Chondrocyte (in vitro differentiated cells): ENCODE measurements at regions not wholly inside any gene's neighbourhood (a gene's known extent, or its start where the extent isn't known, plus 50 kb on each side); places are given as distances from the start of the nearest gene placed in this dataset.
A peak's percentile ranks its signal among the peaks of the same experiment; 100 is the strongest.

Source experiments
- DNase-seq: peaks from one replicate; pipeline ENCODE4 v3.0.0; 2021; ENCODE audit warnings: mixed read lengths, low spot score
- H3K27ac Mint-ChIP-seq: one replicate; pipeline ENCODE4 v1.8.0; 2021; ENCODE audit warnings: mild to moderate bottlenecking, moderate library complexity, mixed read lengths; ENCODE audit not compliant: unreplicated experiment
- H3K27me3 Mint-ChIP-seq: 2 replicates; pipeline ENCODE4 v1.8.0; 2021; ENCODE audit warnings: low read depth, mixed read lengths
- H3K36me3 Mint-ChIP-seq: 2 replicates; pipeline ENCODE4 v1.8.0; 2021; ENCODE audit warnings: low read depth, mixed read lengths
- H3K4me1 Mint-ChIP-seq: 2 replicates; pipeline ENCODE4 v1.8.0; 2021; ENCODE audit warnings: low read depth, mild to moderate bottlenecking, mixed read lengths
- H3K4me3 Mint-ChIP-seq: one replicate; pipeline ENCODE4 v1.8.0; 2021; ENCODE audit warnings: mild to moderate bottlenecking, moderate library complexity, mixed read lengths; ENCODE audit not compliant: unreplicated experiment
- H3K9me3 Mint-ChIP-seq: 2 replicates; pipeline ENCODE4 v1.8.0; 2021; ENCODE audit warnings: low read depth, mixed read lengths
- CTCF ChIP-seq: fragments of 200-600 bp; sonication (generic); IDR thresholded peaks from 2 replicates; pipeline ENCODE4 v1.5.0; 2021; ENCODE audit warnings: antibody characterized with exemption, mild to moderate bottlenecking, moderate library complexity

GRCh38 chr10:131022981-131023380 lies 288.5 kb downstream of the TCERG1L start:
- Mint-ChIP-seq H3K27ac (no peak overlapping the region), H3K27me3 (no peaks in the 10 kb centered on the region), H3K36me3 (no peaks in the 10 kb centered on the region), H3K4me3 (no peak overlapping the region), H3K9me3 (peaks cover 18% of the 10 kb centered on the region), H3K4me1 (no peaks in the 10 kb centered on the region)
- peak; percentile 28 for DNase-seq
- TF ChIP-seq CTCF, result no peak

GRCh38 chr10:131024259-131025131 lies 287.0 kb downstream of the TCERG1L start:
- no peaks in the 10 kb centered on the region for H3K36me3 Mint-ChIP-seq
- H3K27ac Mint-ChIP-seq, result no peak overlapping the region
- TF ChIP-seq CTCF, result no peak
- H3K27me3 Mint-ChIP-seq, result no peaks in the 10 kb centered on the region
- DNase-seq, result peak; percentile 42
- H3K9me3 Mint-ChIP-seq, result peaks cover 15% of the 10 kb centered on the region
- H3K4me3 Mint-ChIP-seq, result no peak overlapping the region
- H3K4me1 Mint-ChIP-seq, result no peaks in the 10 kb centered on the region

GRCh38 chr10:131025333-131025732 lies 286.2 kb downstream of the TCERG1L start:
- Mint-ChIP-seq H3K4me3 (no peak overlapping the region), H3K36me3 (no peaks in the 10 kb centered on the region), H3K9me3 (peaks cover 17% of the 10 kb centered on the region), H3K4me1 (no peaks in the 10 kb centered on the region), H3K27ac (no peak overlapping the region), H3K27me3 (no peaks in the 10 kb centered on the region)
- no peak for TF ChIP-seq CTCF
- peak; percentile 53 for DNase-seq

- no peaks in the 10 kb centered on the region for H3K4me1 Mint-ChIP-seq
- DNase-seq, result peak; percentile 49
- H3K36me3 Mint-ChIP-seq, result no peaks in the 10 kb centered on the region
- no peaks in the 10 kb centered on the region for H3K27me3 Mint-ChIP-seq
- peaks cover 21% of the 10 kb centered on the region for H3K9me3 Mint-ChIP-seq
- no peak for TF ChIP-seq CTCF
- no peak overlapping the region for H3K4me3 Mint-ChIP-seq
- H3K27ac Mint-ChIP-seq, result no peak overlapping the region
These were observed 284.3 kb downstream of the TCERG1L start for GRCh38 chr10:131027256-131027655.

GRCh38 chr10:131031346-131031745 lies 280.2 kb downstream of the TCERG1L start:
- no peaks in the 10 kb centered on the region for H3K27me3 Mint-ChIP-seq
- H3K36me3 Mint-ChIP-seq, result no peaks in the 10 kb centered on the region
- H3K9me3 Mint-ChIP-seq, result peaks cover 19% of the 10 kb centered on the region
- no peak overlapping the region for H3K4me3 Mint-ChIP-seq
- no peak overlapping the region for H3K27ac Mint-ChIP-seq
- DNase-seq, result peak; percentile 38
- TF ChIP-seq CTCF, result no peak
- no peaks in the 10 kb centered on the region for H3K4me1 Mint-ChIP-seq
